ENCODE measurements at regions not wholly inside any gene's neighbourhood (a gene's known extent, or its start where the extent isn't known, plus 50 kb on each side); places are given as distances from the start of the nearest gene placed in this dataset.

DNA sequence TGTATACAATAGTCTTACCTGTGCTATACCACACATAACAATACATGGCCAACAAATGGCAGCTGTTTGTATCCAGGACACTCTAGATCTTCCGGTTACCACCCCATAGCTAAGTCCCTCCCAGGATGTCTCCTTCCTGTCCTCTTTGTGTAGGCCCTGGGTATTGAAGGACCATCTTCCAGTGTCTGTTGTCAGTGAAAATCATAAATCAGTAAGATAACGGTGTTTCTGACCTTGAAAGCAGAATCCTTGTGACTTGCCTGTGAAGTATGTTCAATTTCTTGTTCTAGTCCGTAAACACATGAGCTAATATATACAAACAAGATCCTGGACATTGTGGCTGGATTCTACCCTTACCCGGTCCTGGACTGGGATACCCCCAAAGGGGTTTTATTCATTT, 462.8 kb downstream of the NTRK3 start:
- intact Hi-C loops (cut with DNase I; ENCODE audit: low total_unique reads), result no loop called here
- no peaks in the 10 kb centered on the region for H3K27me3 ChIP-seq
- H3K27ac ChIP-seq, result no peak overlapping the region
- no peaks in the 10 kb centered on the region for H3K4me1 ChIP-seq
- TF ChIP-seq, protein P1, sequence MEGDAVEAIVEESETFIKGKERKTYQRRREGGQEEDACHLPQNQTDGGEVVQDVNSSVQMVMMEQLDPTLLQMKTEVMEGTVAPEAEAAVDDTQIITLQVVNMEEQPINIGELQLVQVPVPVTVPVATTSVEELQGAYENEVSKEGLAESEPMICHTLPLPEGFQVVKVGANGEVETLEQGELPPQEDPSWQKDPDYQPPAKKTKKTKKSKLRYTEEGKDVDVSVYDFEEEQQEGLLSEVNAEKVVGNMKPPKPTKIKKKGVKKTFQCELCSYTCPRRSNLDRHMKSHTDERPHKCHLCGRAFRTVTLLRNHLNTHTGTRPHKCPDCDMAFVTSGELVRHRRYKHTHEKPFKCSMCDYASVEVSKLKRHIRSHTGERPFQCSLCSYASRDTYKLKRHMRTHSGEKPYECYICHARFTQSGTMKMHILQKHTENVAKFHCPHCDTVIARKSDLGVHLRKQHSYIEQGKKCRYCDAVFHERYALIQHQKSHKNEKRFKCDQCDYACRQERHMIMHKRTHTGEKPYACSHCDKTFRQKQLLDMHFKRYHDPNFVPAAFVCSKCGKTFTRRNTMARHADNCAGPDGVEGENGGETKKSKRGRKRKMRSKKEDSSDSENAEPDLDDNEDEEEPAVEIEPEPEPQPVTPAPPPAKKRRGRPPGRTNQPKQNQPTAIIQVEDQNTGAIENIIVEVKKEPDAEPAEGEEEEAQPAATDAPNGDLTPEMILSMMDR (IDR thresholded peaks at IDR 0.05 in 4 of 5, conservative IDR thresholded peaks at IDR 0.05 in 1 of 5), result no peak
- TF ChIP-seq POLR2A (IDR thresholded peaks at IDR 0.05), result no peak
- no peak overlapping the region for H3K4me3 ChIP-seq
- in situ Hi-C loops (cut with MboI; ENCODE audit: low sequenced_read_pairs in 4 of 4), result no loop called here
- no peaks in the 10 kb centered on the region for H3K36me3 ChIP-seq
- DNase-seq (no peak), ATAC-seq (no peak)
- H3K9me3 ChIP-seq, result no peaks in the 10 kb centered on the region

DNA sequence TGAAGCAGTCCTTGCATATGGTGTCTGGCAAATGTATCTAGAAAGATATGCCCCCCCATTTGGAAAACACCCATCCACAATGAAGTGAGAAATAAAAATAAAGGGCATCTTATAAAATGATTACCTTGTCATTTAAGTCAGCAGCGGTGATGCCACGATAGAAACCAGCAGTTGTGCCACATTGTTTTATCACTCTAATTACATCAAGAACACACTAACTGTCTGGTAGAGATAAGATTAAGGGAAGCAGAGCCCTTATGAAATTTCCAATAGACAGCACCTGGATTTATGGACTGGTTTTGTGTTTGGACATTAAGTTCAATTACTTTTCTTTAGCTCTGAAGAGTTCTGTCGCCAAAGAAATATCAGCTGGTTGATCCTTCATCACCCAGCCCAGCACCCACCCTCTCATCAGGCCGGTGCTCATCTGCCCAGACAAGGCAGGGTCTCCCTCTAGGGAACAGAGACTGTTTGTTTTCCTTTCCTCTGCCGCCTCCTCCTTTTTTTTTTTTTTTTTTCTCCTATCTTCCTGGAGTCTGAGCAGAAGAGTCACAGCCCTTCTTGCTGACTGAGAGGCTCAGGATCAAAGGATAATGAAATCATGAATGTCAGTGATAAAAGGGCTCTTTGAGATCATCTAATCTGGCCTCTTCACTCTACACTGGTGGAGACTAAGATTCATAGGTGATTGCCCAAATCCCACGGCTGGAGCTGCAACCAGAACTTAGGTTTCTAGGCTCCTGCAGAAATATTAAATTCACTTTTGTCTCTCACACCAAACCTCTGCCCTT, 464.1 kb downstream of the NTRK3 start:
- Histone ChIP-seq H3K4me1 (no peaks in the 10 kb centered on the region), H3K4me3 (no peak overlapping the region), H3K27ac (no peak overlapping the region), H3K36me3 (no peaks in the 10 kb centered on the region), H3K9me3 (no peaks in the 10 kb centered on the region), H3K27me3 (no peaks in the 10 kb centered on the region)
- TF ChIP-seq, protein P1 (IDR thresholded peaks at IDR 0.05 in 4 of 5, conservative IDR thresholded peaks at IDR 0.05 in 1 of 5), result no peak
- intact Hi-C loops (cut with DNase I; ENCODE audit: low total_unique reads) (no loop called here), in situ Hi-C loops (cut with MboI; ENCODE audit: low sequenced_read_pairs in 4 of 4) (no loop called here)
- no peak for ATAC-seq
- no peak for DNase-seq

DNA sequence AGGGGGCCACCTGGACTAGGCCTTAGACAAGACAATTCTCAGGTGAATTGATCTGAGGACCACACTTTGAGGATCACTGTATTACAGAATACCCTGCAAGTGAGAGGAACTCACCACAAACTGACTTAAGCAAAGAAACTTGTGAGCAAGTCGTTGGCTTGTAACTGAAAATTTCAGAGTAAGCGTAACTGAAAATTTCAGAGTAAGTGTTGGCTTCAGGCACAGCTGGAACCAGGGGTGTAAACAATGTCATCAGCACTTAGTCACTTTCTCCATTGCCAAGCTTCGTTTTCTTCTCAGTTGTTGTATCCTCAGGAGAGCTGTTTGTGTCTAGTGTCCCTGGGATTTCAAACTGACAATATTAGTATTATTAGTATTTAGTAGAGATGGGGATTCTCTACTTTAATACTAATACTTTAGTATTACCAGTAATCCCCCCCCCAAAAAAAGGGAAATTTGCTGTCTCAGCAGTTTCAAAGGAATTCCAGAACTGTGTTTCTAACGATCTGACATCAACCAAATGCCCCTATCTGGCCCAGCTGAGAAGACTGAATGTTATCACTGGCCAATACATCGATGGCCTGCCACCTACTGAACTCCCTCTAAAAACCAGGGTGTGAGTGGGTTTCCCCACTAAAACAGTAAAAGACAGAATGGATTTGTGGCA, 474.4 kb downstream of the NTRK3 start:
- ATAC-seq (peak in 1 of 2 donors; percentile 54), DNase-seq (no peak)
- no peaks in the 10 kb centered on the region for H3K4me1 ChIP-seq
- no peaks in the 10 kb centered on the region for H3K27me3 ChIP-seq
- TF ChIP-seq POLR2A (IDR thresholded peaks at IDR 0.05), result no peak
- TF ChIP-seq, protein P1 (IDR thresholded peaks at IDR 0.05 in 4 of 5, conservative IDR thresholded peaks at IDR 0.05 in 1 of 5), result no peak
- intact Hi-C loops (cut with DNase I; ENCODE audit: low total_unique reads) (loop anchor here (10.0 kb wide), 1 partner anchor 67 kb away; no protein-coding TSS in a partner anchor), in situ Hi-C loops (cut with MboI; ENCODE audit: low sequenced_read_pairs in 4 of 4) (no loop called here)
- no peaks in the 10 kb centered on the region for H3K9me3 ChIP-seq
- no peak overlapping the region for H3K4me3 ChIP-seq
- H3K36me3 ChIP-seq, result no peaks in the 10 kb centered on the region
- no peak overlapping the region for H3K27ac ChIP-seq

DNA sequence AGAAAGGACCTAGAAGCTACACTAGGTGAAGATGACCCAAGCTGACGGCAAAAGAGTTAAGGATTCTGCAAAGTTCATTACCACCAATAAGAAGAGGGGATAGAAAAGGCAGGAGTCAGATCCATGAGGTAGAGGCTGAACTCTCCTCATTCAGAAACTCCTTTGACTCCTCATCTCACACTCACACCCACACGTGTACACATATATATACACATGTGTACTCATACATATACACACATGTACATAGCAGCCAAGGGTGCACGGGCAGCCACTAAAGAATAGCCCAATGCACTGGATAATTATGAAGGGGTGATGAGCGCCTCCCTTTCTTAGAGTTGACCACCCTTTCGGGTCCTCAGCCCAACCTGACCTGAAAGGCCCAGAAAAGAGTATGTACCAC, 476.8 kb downstream of the NTRK3 start:
- Histone ChIP-seq H3K27ac (no peak overlapping the region), H3K9me3 (no peaks in the 10 kb centered on the region), H3K4me3 (no peak overlapping the region), H3K27me3 (no peaks in the 10 kb centered on the region), H3K4me1 (no peaks in the 10 kb centered on the region), H3K36me3 (no peaks in the 10 kb centered on the region)
- TF ChIP-seq, protein P1 (IDR thresholded peaks at IDR 0.05 in 4 of 5, conservative IDR thresholded peaks at IDR 0.05 in 1 of 5), result no peak
- TF ChIP-seq POLR2A (IDR thresholded peaks at IDR 0.05), result no peak
- intact Hi-C loops (cut with DNase I; ENCODE audit: low total_unique reads) (loop anchor here (10.0 kb wide), 1 partner anchor 65 kb away; no protein-coding TSS in a partner anchor), in situ Hi-C loops (cut with MboI; ENCODE audit: low sequenced_read_pairs in 4 of 4) (no loop called here)
- DNase-seq, result no peak
- ATAC-seq, result no peak
